Cardiac fibroblast (primary cell): ENCODE measurements at regions not wholly inside any gene's neighbourhood (a gene's known extent, or its start where the extent isn't known, plus 50 kb on each side); places are given as distances from the start of the nearest gene placed in this dataset.

Experiments
- DNase-seq, 2 donors: peaks; one replicate each; pipeline versions ENCODE4 v3.0.0 to v3.0.0-alpha.2; 2010; ENCODE audit warnings: low read depth in 2 of 2
- H3K4me3 ChIP-seq, 2 donors: replicated peaks in 1 of 2; 1 replicate in 1 of 2; 2 replicates in 1 of 2; pipeline ENCODE4 v1.5.1; 2011; ENCODE audit warnings: low read depth in 2 of 2, low read length in 2 of 2, mild to moderate bottlenecking in 2 of 2, moderate library complexity in 1 of 2
- CTCF ChIP-seq: IDR thresholded peaks from one replicate; pipeline ENCODE4 v1.5.1; 2011; ENCODE audit warnings: low read depth, mild to moderate bottlenecking, low read length, inconsistent platforms

- no peak for TF ChIP-seq CTCF
- DNase-seq, result peak in 1 of 2 donors; percentile 17
- no peak overlapping the region for H3K4me3 ChIP-seq
These were observed 85.0 kb upstream of the CLPB start for GRCh38 chr11:72519220-72519881.

- TF ChIP-seq CTCF, result no peak
- no peak for DNase-seq
These were observed 80.0 kb upstream of the CLPB start for GRCh38 chr11:72514331-72514730.

GRCh38 chr11:72513411-72513810 is 79.1 kb upstream of the CLPB start:
- DNase-seq, result no peak
- TF ChIP-seq CTCF, result no peak
- H3K4me3 ChIP-seq, result no peak overlapping the region

More at GRCh38 chr11:72514331-72514730, 80.0 kb upstream of the CLPB start:
- H3K4me3 ChIP-seq, result no peak overlapping the region

- TF ChIP-seq CTCF, result no peak
- no peak overlapping the region for H3K4me3 ChIP-seq
- no peak for DNase-seq
These were observed 78.6 kb upstream of the CLPB start for GRCh38 chr11:72512956-72513355.

GRCh38 chr11:72511393-72512047 is 77.2 kb upstream of the CLPB start:
- TF ChIP-seq CTCF, result no peak

GRCh38 chr11:72507050-72507449 is 72.7 kb upstream of the CLPB start:
- no peak for DNase-seq
- no peak overlapping the region for H3K4me3 ChIP-seq
- TF ChIP-seq CTCF, result no peak

More at GRCh38 chr11:72511393-72512047, 77.2 kb upstream of the CLPB start:
- H3K4me3 ChIP-seq, result no peak overlapping the region
- DNase-seq, result peak; percentile 7 to 81

- no peak for DNase-seq
- no peak for TF ChIP-seq CTCF
These were observed 63.4 kb upstream of the CLPB start for GRCh38 chr11:72497731-72498130.

More at GRCh38 chr11:72497731-72498130, 63.4 kb upstream of the CLPB start:
- no peak overlapping the region for H3K4me3 ChIP-seq
